HL-60/S4 treated with retinoic acid at 250 ng/mL for 4 days and 3 days (cell line): ENCODE measurements at regions not wholly inside any gene's neighbourhood (a gene's known extent, or its start where the extent isn't known, plus 50 kb on each side); places are given as distances from the start of the nearest gene placed in this dataset.
"Not testable (repeated sequence)": the region's sequence is repeated elsewhere in the genome, so short reads cannot be mapped to it uniquely, and the experiment has no call there.

ENCODE experiments used
- in situ Hi-C: fragments of 300-500 bp; cut with MboI; formaldehyde crosslinking; loops from 2 replicates; pipeline ENCODE4 v1.7.0; 2022; ENCODE audit warnings: low sequenced_read_pairs

GRCh38 chr18:77369644-77370043, 120.0 kb downstream of the GALR1 start:
- in situ Hi-C loops: no loop called here

GRCh38 chr18:77373730-77374445, 124.2 kb downstream of the GALR1 start:
- in situ Hi-C loops: no loop called here

DNA sequence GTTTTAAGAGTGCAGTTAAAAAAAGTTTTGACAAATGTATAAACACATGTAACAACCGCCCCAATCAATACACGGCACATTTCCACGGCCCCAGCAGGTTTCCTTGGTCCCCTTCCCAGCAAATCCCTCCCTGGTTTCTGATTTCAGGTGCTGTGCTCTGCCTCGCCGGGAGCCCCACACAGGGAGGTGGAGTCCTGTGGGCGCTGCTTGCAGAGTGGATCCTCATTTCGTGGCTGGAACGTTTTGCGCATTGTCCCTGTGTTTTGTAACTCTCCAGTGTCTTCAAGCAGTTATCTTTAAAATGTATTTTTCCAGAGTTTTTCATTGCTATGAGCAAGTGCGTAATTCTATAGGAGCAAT, 124.8 kb downstream of the GALR1 start:
- in situ Hi-C loops: no loop called here

- in situ Hi-C loops: no loop called here
Measured at GRCh38 chr18:77376043-77376732, 126.5 kb downstream of the GALR1 start.

DNA sequence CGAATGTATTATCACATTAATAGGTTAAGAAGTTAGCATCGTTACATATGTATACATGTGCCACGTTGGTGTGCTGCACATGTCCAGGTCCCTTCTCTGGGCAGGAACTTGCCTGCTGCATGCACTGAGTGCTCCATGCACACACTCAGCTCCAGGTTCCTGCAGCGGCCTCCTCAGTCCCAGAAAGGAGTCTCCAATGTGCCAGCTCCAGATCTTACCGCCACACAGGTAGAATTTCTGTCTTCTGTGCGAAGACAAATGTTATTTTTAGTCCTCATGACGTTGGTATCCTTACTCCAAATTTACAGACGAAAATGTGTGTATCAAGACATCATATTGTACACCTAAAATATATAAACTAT, 127.1 kb downstream of the GALR1 start:
- in situ Hi-C loops: no loop called here

- in situ Hi-C loops: no loop called here
Measured at GRCh38 chr18:77377813-77378212, 128.2 kb downstream of the GALR1 start.

GRCh38 chr18:77379976-77380509, 130.4 kb downstream of the GALR1 start:
- in situ Hi-C loops: no loop called here

DNA sequence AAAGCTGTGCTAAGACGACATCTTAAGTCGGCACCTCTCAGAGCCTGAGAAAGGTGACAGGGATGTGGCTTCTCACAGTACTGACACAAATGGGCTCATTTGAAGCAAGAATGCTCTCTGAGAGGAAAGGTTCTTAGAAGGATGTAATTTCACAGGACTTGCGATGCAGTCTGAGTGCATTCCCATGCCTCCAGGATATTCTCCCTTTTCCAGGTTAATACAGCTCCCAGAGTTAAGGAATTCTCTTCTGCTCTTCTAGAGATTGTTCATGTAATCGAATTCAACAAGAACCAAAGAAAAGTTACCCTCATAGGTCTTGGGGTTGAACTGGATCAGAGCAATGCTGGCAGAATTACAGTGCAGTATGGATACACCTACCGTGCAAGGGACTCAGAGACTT, 131.0 kb downstream of the GALR1 start:
- in situ Hi-C loops: no loop called here

GRCh38 chr18:77392321-77392720, 142.7 kb downstream of the GALR1 start:
- in situ Hi-C loops: no loop called here

- in situ Hi-C loops: no loop called here
Measured at GRCh38 chr18:77393519-77393918, 143.9 kb downstream of the GALR1 start.

GRCh38 chr18:77395953-77396352, 146.3 kb downstream of the GALR1 start:
- in situ Hi-C loops: no loop called here

DNA sequence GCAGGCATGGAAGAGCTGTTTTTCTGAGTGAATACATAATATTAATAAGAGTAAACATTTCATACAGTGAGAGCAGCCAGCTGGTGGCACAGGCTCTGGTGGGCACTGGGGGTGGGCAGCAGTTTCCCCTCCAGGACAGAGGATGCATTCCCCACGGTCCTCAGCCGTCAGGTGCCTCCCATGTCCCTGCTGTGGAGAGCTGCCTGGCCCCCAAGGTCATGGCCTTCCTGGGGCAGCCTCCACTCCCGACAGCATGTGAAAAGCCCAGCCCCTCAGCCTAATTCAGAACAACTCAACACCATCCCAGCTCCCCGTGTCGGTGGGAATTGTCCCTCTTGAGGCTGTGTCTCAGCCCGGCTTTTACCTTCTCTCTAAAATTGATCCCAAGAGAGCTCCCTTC, 147.4 kb downstream of the GALR1 start:
- in situ Hi-C loops: no loop called here

- in situ Hi-C loops: no loop called here
Measured at GRCh38 chr18:77397617-77398016, 148.0 kb downstream of the GALR1 start.

DNA sequence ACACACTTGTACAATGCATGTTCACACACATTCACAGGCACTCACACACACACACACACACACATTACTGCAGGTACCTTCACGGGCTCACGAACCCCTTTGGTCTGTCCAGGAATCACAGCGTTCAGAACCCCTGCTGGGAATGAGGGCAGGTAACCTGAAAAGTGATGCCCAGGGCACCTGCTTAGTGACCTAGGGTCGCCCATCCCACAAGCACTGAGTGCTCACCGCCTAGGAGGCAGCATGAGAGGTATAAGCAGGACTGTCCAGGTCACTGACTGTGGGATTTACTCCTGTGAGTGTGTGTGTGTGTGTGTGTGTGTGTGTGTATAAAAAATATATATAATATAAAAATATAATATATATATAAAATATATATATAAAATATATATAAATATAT, 150.9 kb downstream of the GALR1 start:
- in situ Hi-C loops: no loop called here

DNA sequence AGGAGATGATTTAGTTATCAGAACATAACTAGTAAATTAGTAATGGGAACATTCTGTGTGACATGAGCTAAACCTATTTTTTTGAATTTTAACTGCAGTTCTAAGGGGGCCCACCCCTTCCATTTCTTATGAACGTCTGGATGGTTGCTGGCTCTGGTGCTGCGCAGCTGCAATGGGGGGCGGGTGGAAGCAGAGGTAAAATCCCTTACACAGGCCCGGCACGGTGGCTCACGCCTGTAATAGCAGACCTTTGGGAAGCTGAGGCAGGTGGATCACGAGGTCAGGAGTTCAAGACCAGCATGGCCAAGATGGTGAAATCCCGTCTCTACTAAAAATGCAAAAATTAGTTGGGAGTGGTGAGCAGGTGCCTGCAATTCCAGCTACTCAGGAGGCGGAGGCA, 151.5 kb downstream of the GALR1 start:
- in situ Hi-C loops: no loop called here

DNA sequence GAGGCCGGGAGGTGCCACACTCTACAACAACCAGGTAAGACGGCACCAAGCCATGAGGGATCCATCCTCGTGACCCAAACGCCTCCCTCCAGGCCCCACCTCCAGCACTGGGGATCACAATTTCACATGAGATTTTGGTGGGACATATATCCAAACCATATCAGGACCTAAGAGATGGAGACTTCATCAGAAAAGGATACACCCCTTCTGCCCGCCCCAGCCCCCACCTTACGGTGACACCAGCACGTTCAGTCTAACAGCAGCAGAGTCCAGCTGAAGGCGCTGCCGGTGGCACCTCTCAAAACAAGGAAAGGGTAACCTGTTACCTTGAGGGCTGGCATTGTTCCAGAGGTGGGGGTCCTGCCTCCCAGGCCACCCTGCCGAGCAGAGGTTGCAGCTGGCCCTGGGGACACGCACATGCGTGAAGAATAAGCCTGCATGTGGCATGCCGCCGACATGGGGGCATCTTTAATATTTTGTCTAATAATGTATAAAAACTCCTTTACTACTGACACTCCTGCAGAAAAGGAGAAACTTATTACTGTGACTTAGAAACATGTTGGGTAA, 154.4 kb downstream of the GALR1 start:
- in situ Hi-C loops: no loop called here

GRCh38 chr18:77405096-77405495, 155.4 kb downstream of the GALR1 start:
- in situ Hi-C loops: no loop called here

GRCh38 chr18:77407733-77408132, 158.1 kb downstream of the GALR1 start:
- in situ Hi-C loops: no loop called here

GRCh38 chr18:77421546-77421945, 171.9 kb downstream of the GALR1 start:
- in situ Hi-C loops: not testable (repeated sequence)

DNA sequence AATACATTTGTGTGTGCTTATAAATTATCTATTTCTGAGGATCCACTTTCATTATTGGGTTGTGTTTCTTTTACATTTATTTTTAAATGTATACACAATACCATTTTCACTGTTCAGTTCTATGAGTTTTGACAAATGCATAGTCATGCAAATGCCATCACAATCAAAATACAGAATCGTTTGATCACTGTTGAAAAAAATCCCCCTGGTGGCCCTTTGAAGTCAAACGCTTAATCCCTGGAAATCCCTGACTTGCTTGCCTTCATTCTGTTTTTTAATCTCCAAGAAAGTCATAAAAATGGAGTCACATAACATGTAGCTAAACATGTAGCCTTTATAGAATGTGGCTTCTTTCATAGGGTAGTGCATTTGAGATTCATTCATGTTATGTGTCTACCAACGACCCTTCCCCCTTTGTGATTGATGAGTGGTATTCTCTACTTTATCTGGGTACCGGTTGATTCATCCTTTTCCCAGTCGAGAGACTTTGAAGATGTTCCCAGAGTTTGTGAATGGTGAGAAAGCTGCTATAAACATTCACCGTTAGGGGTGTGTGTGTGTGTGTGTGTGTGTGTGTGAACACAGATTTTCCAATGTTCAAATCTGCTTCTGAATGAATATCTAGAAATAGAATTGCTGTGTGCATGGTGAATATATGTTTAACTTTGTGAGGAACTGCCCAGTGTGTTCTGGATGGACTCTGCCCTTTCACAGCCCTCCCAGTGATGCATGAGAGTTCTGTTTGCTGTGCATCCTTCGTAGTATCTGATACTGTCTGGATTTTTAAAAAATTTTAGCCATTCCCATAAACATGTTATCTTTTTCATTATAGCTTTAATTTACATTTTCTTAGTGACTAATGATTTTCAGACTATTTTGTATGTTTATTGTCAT, 173.6 kb downstream of the GALR1 start:
- in situ Hi-C loops: no loop called here

DNA sequence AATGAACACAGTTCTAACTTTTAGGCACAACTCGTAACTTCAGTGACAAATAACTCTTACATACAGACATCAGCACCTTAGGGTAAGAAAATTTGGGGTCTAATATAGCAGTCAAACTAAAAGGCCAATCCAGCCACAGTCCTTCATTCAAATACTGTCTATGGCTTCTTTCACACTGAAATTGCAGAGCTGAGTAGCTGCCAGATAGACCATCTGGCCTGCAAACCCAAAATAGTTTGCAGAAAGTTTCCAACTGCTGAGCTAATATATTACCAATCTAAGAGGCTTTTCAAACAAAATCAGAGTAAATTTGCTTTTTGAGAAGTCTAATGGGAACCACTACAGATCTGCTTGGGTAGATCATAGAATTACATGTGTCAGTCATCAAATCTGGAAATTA, 183.4 kb downstream of the GALR1 start:
- in situ Hi-C loops: no loop called here
